Fibroblast of lung (primary cell): ENCODE measurements at regions not wholly inside any gene's neighbourhood (a gene's known extent, or its start where the extent isn't known, plus 50 kb on each side); places are given as distances from the start of the nearest gene placed in this dataset.
A peak's percentile ranks its signal among the peaks of the same experiment; 100 is the strongest.

Experiments used
- DNase-seq, 2 donors: peaks; one replicate each; pipeline versions ENCODE4 v3.0.0 to v3.0.0-alpha.2; 2010; ENCODE audit warnings: low read depth in 2 of 2
- H2AFZ ChIP-seq: 2 replicates; pipeline ENCODE4 v1.5.1; 2012; ENCODE audit warnings: low read length, control low read depth, inconsistent platforms
- H3K27ac ChIP-seq: 2 replicates; pipeline ENCODE4 v1.5.1; 2011; ENCODE audit warnings: low read length, control low read depth; ENCODE audit not compliant: insufficient read depth
- H3K27me3 ChIP-seq: 2 replicates; pipeline ENCODE4 v1.5.1; 2011; ENCODE audit warnings: mild to moderate bottlenecking, low read length; ENCODE audit not compliant: control insufficient read depth, insufficient read depth
- H3K36me3 ChIP-seq: 2 replicates; pipeline ENCODE4 v1.5.1; 2011; ENCODE audit warnings: low read length; ENCODE audit not compliant: control insufficient read depth, insufficient read depth
- H3K4me1 ChIP-seq: 2 replicates; pipeline ENCODE4 v1.5.1; 2011; ENCODE audit warnings: low read length; ENCODE audit not compliant: control insufficient read depth, insufficient read depth; ENCODE audit errors: extremely low read depth
- H3K4me2 ChIP-seq: 2 replicates; pipeline ENCODE4 v1.5.1; 2011; ENCODE audit warnings: low read length, control low read depth; ENCODE audit not compliant: insufficient read depth; ENCODE audit errors: extremely low read depth
- H3K4me3 ChIP-seq, 4 experiments: fragments of 200-600 bp in 1 of 4; sonication (generic) in 1 of 4; replicated peaks in 1 of 4; 2 replicates each; pipeline ENCODE4 v1.5.1; 2011 to 2016; ENCODE audit warnings: low read length in 4 of 4, low read depth in 3 of 4, mild to moderate bottlenecking in 3 of 4, control low read depth in 2 of 4, inconsistent platforms in 1 of 4, mixed read lengths in 1 of 4; ENCODE audit not compliant: insufficient read depth in 1 of 4; ENCODE audit errors: control extremely low read depth in 1 of 4
- H3K79me2 ChIP-seq: 2 replicates; pipeline ENCODE4 v1.5.1; 2012; ENCODE audit warnings: mild to moderate bottlenecking, low read length, inconsistent platforms; ENCODE audit not compliant: control insufficient read depth, insufficient read depth
- H3K9ac ChIP-seq: 2 replicates; pipeline ENCODE4 v1.5.1; 2011; ENCODE audit warnings: mild to moderate bottlenecking, low read length, control low read depth; ENCODE audit not compliant: insufficient read depth
- H3K9me3 ChIP-seq: 2 replicates; pipeline ENCODE4 v1.5.1; 2012; ENCODE audit warnings: low read depth, low read length; ENCODE audit not compliant: control insufficient read depth, insufficient read depth
- H4K20me1 ChIP-seq: 2 replicates; pipeline ENCODE4 v1.5.1; 2011; ENCODE audit warnings: low read length; ENCODE audit not compliant: control insufficient read depth, insufficient read depth; ENCODE audit errors: extremely low read depth
- CTCF ChIP-seq, 2 donors: IDR thresholded peaks in 1 of 2; conservative IDR thresholded peaks in 1 of 2; 1 replicate in 1 of 2; 2 replicates in 1 of 2; pipeline ENCODE4 v1.5.1; 2011 to 2012; ENCODE audit warnings: low read length in 2 of 2, control low read depth in 1 of 2, inconsistent platforms in 1 of 2, low read depth in 1 of 2, mild to moderate bottlenecking in 1 of 2
- EZH2 ChIP-seq: IDR thresholded peaks from 2 replicates; pipeline ENCODE4 v1.5.1; 2012; ENCODE audit warnings: low read length, control low read depth, mild to moderate bottlenecking; ENCODE audit errors: missing control alignments

- Histone ChIP-seq H4K20me1 (no peaks in the 10 kb centered on the region), H3K4me3 (no peak overlapping the region), H3K27me3 (no peaks in the 10 kb centered on the region), H3K9me3 (no peaks in the 10 kb centered on the region), H2AFZ (no peak overlapping the region), H3K4me1 (no peaks in the 10 kb centered on the region), H3K36me3 (no peaks in the 10 kb centered on the region), H3K4me2 (no peak overlapping the region), H3K27ac (no peak overlapping the region), H3K79me2 (no peaks in the 10 kb centered on the region), H3K9ac (no peak overlapping the region)
- no peak for DNase-seq
- TF ChIP-seq CTCF (conservative IDR thresholded peaks at IDR 0.05 in 1 of 2, IDR thresholded peaks at IDR 0.05 in 1 of 2; ENCODE audit: low read depth in 1 of 2, low read length in 2 of 2) = no peak
- TF ChIP-seq EZH2 = no peak
Measured at GRCh38 chr14:46256381-46256780, 395.2 kb downstream of the RPL10L start.

GRCh38 chr14:46250113-46250703 is 401.4 kb downstream of the RPL10L start:
- no peaks in the 10 kb centered on the region for H3K27me3 ChIP-seq
- no peaks in the 10 kb centered on the region for H3K79me2 ChIP-seq
- H4K20me1 ChIP-seq = no peaks in the 10 kb centered on the region
- no peaks in the 10 kb centered on the region for H3K4me1 ChIP-seq
- TF ChIP-seq CTCF (conservative IDR thresholded peaks at IDR 0.05 in 1 of 2, IDR thresholded peaks at IDR 0.05 in 1 of 2; ENCODE audit: low read depth in 1 of 2, low read length in 2 of 2) (peak in 1 of 2 donors; percentile 36), EZH2 (no peak)
- no peak overlapping the region for H3K27ac ChIP-seq
- no peak overlapping the region for H2AFZ ChIP-seq
- no peaks in the 10 kb centered on the region for H3K9me3 ChIP-seq
- H3K36me3 ChIP-seq = no peaks in the 10 kb centered on the region
- peak; percentile 6 to 14 for DNase-seq
- H3K4me2 ChIP-seq = no peak overlapping the region
- H3K9ac ChIP-seq = no peak overlapping the region
- no peak overlapping the region for H3K4me3 ChIP-seq

GRCh38 chr14:46248001-46248630 is 403.5 kb downstream of the RPL10L start:
- Histone ChIP-seq H3K4me1 (no peaks in the 10 kb centered on the region), H3K4me2 (no peak overlapping the region), H4K20me1 (no peaks in the 10 kb centered on the region), H3K4me3 (no peak overlapping the region), H3K79me2 (no peaks in the 10 kb centered on the region), H3K9me3 (no peaks in the 10 kb centered on the region), H3K27me3 (no peaks in the 10 kb centered on the region), H2AFZ (no peak overlapping the region), H3K9ac (no peak overlapping the region), H3K36me3 (no peaks in the 10 kb centered on the region), H3K27ac (no peak overlapping the region)
- DNase-seq = no peak
- TF ChIP-seq CTCF (conservative IDR thresholded peaks at IDR 0.05 in 1 of 2, IDR thresholded peaks at IDR 0.05 in 1 of 2; ENCODE audit: low read depth in 1 of 2, low read length in 2 of 2) = no peak
- TF ChIP-seq EZH2 = no peak
